ENCODE measurements at regions not wholly inside any gene's neighbourhood (a gene's known extent, or its start where the extent isn't known, plus 50 kb on each side); places are given as distances from the start of the nearest gene placed in this dataset.

- no peak for DNase-seq (ENCODE audit: low spot score in 2 of 2)
- intact Hi-C loops (cut with DNase I; ENCODE audit: low total_unique reads) = no loop called here
- 96 to 99% methylated on average over 7 of the region's 7 CpGs for WGBS, 2 donors
- no peak for TF ChIP-seq POLR2A (IDR thresholded peaks at IDR 0.05)
- TF ChIP-seq, protein P1, sequence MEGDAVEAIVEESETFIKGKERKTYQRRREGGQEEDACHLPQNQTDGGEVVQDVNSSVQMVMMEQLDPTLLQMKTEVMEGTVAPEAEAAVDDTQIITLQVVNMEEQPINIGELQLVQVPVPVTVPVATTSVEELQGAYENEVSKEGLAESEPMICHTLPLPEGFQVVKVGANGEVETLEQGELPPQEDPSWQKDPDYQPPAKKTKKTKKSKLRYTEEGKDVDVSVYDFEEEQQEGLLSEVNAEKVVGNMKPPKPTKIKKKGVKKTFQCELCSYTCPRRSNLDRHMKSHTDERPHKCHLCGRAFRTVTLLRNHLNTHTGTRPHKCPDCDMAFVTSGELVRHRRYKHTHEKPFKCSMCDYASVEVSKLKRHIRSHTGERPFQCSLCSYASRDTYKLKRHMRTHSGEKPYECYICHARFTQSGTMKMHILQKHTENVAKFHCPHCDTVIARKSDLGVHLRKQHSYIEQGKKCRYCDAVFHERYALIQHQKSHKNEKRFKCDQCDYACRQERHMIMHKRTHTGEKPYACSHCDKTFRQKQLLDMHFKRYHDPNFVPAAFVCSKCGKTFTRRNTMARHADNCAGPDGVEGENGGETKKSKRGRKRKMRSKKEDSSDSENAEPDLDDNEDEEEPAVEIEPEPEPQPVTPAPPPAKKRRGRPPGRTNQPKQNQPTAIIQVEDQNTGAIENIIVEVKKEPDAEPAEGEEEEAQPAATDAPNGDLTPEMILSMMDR (IDR thresholded peaks at IDR 0.05) = no peak
- H3K4me3 ChIP-seq (ENCODE audit: low read depth, poor library complexity, severe bottlenecking) = no peak overlapping the region
Measured at GRCh38 chr2:241989074-241989473, 119.5 kb downstream of the RTP5 start.

GRCh38 chr2:241990466-241990865 lies 120.9 kb downstream of the RTP5 start:
- 85 to 91% methylated on average over 2 of the region's 2 CpGs for WGBS, 2 donors
- TF ChIP-seq, protein P1 (IDR thresholded peaks at IDR 0.05) = no peak
- TF ChIP-seq POLR2A (IDR thresholded peaks at IDR 0.05) = no peak

DNA sequence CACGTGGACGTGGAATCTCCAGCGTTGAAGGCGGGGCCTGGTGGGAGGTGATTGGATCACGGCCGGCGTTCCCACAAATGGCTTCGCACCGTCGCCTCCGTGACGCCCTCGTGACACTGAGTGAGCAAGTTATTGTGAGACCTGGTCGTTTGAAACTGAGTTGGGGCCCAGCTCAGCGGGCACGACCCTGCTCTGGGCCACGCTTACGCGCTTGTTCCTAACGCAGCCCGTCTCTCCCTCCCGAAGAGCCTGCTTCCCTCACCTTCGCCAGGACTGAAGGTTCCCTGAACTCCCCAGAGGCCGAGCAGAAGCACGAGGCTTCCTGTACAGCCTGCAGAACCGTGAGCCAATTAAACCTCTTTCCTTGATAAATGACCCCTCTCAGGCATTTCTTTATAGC lies 121.8 kb downstream of the RTP5 start:
- WGBS, 2 donors = 92% methylated on average over 26 of the region's 26 CpGs
- TF ChIP-seq POLR2A (IDR thresholded peaks at IDR 0.05) = no peak
- peak in 1 of 2 donors; percentile 81 for DNase-seq (ENCODE audit: low spot score in 2 of 2)
- no peak overlapping the region for H3K4me3 ChIP-seq (ENCODE audit: low read depth, poor library complexity, severe bottlenecking)
- intact Hi-C loops (cut with DNase I; ENCODE audit: low total_unique reads) = no loop called here

More at GRCh38 chr2:241990466-241990865, 120.9 kb downstream of the RTP5 start:
- no peak for DNase-seq (ENCODE audit: low spot score in 2 of 2)
- no peak overlapping the region for H3K4me3 ChIP-seq (ENCODE audit: low read depth, poor library complexity, severe bottlenecking)
- intact Hi-C loops (cut with DNase I; ENCODE audit: low total_unique reads) = no loop called here

DNA sequence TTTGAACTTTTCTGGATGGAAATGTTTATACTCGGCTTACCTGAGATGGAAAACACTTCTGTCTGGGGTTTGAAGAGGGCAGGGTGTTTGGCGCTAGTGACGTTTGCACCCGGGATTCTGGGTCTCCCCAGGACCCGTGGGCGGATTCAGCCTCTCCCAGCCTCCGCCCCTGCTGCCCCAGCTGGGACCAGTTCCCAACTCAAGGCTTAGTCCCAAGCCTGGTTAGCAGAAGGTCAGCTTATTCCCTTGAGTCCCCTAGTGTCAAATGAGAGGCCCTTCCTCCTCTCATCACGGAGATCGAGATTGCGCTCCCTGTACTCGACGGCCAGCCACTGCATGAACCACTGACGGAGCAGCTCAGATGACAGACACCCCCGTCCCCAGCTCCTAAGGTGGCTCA lies 123.2 kb downstream of the RTP5 start:
- TF ChIP-seq, protein P1 (IDR thresholded peaks at IDR 0.05) = no peak
- TF ChIP-seq POLR2A (IDR thresholded peaks at IDR 0.05) = no peak
- peak in 1 of 2 donors; percentile 66 for DNase-seq (ENCODE audit: low spot score in 2 of 2)
- intact Hi-C loops (cut with DNase I; ENCODE audit: low total_unique reads) = no loop called here
- 68 to 88% methylated on average over 11 to 12 of the region's 14 CpGs for WGBS, 2 donors
- H3K4me3 ChIP-seq (ENCODE audit: low read depth, poor library complexity, severe bottlenecking) = no peak overlapping the region

DNA sequence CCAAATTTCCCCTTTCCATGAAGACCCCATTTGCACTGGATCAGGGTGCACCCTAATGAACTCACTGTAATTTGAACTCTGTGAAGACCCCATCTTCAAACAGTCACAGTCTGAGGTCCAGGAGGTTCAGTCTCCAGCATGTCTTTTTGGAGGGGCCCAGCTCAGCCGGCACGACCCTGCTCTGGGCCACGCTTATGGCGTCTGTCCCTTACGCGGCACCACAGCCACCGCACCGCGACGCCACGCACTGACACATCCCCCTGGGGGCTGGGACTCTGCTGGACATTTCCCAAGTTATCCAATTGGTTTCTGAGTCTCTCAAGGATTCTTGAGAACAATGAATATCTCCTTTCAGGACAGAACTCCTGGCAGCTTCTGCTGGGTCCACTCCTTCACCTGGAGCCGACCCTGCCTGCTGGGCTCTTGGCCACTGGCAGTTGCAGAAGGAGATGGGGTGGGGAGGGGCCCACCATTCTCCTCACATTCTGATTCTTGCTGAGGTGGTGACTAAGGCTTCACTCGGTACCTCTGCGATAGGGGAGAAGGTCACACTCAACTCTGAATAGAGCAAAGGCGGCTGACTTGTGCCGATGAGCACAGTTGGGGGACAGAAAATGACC lies 124.0 kb downstream of the RTP5 start:
- peak in 1 of 2 donors; percentile 78 for DNase-seq (ENCODE audit: low spot score in 2 of 2)
- no peak overlapping the region for H3K4me3 ChIP-seq (ENCODE audit: low read depth, poor library complexity, severe bottlenecking)
- WGBS, 2 donors = 96 to 97% methylated on average over 16 of the region's 16 CpGs
- intact Hi-C loops (cut with DNase I; ENCODE audit: low total_unique reads) = no loop called here
- TF ChIP-seq, protein P1 (IDR thresholded peaks at IDR 0.05) = no peak
- TF ChIP-seq POLR2A (IDR thresholded peaks at IDR 0.05) = no peak

DNA sequence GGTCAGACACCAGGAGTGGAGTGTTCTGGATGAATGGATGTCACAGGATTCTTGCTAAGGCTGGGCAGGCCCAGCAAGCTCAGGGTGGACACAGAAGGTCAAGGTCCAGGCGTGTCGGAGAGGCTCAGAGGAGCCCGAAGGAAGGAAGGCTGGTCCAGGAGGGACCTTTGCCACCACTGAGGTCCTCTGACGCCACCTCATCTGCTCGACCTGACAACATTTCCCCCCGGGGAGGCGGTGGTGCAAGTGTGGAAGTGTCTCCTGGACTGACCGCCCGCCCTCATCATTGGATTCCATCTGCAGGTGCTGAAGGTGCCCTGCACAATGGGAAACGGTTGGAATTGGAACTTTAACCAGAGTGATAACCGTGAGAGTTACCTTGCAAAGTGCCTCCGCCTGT lies 124.6 kb downstream of the RTP5 start:
- no peak overlapping the region for H3K4me3 ChIP-seq (ENCODE audit: low read depth, poor library complexity, severe bottlenecking)
- intact Hi-C loops (cut with DNase I; ENCODE audit: low total_unique reads) = no loop called here
- no peak for DNase-seq (ENCODE audit: low spot score in 2 of 2)
- 93 to 96% methylated on average over 12 of the region's 12 CpGs for WGBS, 2 donors
- TF ChIP-seq POLR2A (IDR thresholded peaks at IDR 0.05) = no peak
- TF ChIP-seq, protein P1 (IDR thresholded peaks at IDR 0.05) = no peak

All from lower leg skin (tissue), 4 donors.